Amniotic epithelial cell (primary cell): ENCODE measurements at regions not wholly inside any gene's neighbourhood (a gene's known extent, or its start where the extent isn't known, plus 50 kb on each side); places are given as distances from the start of the nearest gene placed in this dataset.
A peak's percentile ranks its signal among the peaks of the same experiment; 100 is the strongest.

ENCODE experiments used
- DNase-seq: peaks from one replicate; pipeline ENCODE4 v3.0.0-alpha.2; 2010; ENCODE audit warnings: low read depth

DNA sequence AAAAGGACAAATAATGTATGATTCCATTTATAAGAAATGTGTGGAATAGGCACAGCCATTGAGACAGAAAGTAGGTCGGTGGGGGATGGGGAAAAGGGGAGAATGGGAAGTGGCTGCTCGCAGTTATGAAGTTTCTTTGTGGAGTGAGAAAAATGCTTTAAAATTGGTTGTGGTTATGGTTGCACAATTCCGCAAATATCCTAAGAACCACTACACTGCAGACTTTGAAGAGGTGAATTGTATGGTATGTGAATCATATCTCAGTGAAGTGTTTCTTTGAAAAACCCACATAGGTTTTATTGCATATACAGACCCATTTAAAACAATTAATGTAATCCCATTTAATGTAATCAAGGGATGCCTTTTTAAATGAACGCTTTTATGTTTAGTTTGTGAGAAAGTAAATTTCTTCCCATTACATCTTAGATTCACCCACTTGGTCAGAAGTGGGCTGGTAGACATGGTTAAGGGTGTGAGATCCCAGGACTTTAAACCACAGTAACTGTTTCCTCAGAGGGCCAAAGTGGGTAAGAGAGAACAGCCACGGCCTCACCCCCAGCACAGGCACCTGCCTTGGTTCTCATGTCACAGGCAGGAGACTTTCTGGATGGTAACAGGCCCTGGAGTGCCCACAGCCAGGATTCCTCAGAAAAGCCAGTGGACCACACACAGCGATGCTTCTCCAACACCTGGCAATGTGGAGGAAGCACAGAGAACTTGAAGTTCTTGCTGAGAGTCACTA lies 119.3 kb upstream of the GJB6 start:
- peak; percentile 96 for DNase-seq

DNA sequence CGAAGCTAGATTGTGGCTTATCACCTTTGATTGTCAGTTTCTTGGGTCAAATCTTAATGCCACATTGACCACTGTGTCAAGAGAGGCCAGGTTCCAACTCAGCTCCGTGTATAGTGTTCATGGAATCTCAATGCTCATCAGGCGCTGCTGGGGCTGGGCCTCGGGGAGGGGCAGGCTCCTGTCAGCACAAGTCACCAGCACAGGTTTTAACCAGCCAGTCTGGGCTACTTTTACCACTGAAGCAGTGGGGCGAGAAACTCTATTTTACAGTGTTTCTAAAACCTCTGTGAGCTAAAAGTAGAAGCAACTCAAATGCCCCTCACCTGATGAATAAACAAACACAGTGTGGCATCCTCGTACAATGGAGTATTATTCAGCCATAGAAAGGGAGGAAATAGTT lies 118.7 kb upstream of the GJB6 start:
- no peak for DNase-seq

DNA sequence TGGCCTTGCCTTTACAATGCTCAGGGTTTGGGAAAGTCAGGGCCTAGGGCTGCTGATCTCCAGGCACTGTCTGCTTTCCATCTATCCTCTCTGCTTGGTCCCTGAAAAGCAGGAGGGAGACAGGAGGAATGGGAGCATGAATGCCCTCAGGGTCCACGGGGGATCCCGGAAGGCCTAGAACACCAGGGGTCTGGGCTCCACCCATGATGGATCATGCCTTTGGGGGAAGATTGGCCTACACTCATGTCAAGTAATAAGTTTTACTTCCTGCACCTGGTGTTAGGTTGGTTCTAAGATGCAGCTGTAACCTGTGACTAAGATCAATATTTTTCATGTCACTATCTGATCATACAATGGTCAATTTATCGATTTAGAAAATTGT lies 118.3 kb upstream of the GJB6 start:
- DNase-seq: no peak

GRCh38 chr13:20349564-20350381 lies 117.7 kb upstream of the GJB6 start:
- no peak for DNase-seq

DNA sequence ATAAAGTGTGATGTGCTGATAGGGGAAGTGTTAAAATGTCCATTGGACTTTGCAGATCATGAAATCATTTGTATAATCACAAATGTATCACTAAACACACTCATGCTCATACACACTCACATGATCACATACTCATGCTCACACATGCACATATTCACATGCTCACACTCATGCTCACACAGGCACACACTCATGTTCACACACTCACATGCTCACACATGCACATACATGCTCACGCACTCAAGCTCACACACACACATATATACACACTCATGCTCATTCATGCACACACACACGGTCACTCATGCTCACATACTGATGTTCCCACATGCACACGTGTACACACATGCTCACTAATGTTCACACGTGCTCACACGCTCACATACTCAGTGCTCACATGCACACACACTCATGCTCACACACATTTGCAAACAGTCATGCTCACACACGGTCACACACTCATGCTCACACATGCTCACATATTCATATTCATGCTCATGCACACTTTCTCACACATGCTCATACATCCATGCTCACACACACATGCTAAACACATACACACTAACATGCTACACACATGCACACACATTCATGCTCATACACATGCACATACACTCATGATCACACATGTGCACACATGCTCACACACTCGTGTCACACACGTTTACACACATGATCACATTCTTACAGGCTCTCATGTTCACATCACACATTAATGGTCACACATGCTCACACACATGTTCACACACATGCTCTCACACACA lies 116.7 kb upstream of the GJB6 start:
- no peak for DNase-seq

GRCh38 chr13:20348018-20348417 lies 115.9 kb upstream of the GJB6 start:
- DNase-seq: no peak

DNA sequence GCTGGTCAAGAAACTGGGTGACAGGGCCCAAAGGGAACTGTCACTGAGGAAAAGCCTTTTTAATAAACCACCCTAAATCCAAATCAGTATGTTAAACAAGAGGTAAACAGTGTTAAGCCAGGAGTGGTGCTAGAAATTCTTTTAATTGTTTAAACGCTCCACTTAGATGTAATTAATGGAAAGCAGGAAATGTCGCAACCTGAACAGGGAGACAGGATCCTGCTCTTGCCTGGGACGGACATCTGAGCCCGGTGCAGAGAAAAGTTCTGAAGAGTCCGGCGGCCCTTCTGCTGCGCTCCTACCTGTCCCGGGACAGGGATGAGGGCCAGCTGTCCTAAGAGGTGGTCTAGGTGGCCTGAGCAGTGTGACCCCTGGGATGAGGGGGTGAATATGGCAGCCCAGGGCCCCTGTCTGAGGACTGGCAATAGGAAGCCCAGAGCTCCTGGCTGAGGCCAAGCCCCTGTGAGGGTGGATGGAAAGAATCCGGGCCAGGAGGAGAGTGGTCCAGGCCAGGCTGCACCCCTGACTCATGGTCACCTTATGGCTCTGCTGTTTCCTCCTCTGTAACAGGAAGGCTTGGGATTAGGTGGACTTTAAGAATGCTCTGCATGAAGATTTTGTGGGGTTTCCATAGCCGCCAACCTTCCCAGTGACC lies 112.8 kb upstream of the GJB6 start:
- peak; percentile 13 for DNase-seq

DNA sequence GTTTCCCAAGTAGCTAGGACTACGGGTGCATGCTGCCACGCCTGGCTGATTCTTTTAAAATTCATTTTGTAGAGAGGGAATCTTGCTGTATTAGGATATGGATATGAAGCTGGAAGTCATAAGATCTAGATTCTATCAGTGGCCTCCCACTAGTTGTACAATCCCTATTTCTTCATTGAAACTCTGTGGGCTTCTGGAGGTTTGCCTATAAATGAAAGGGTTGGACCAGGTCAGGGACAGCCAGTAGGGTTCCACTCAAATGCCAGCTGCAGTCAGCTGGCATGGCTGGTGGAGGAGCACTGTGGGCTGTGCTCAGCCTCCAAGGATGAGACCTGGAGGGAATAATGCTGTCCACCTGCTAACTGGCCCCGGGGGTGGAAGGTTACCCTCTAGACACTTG lies 110.2 kb upstream of the GJB6 start:
- DNase-seq: no peak

- DNase-seq: peak; percentile 74
These were observed 108.6 kb upstream of the GJB6 start for GRCh38 chr13:20340759-20341171.

- no peak for DNase-seq
These were observed 108.1 kb upstream of the GJB6 start for GRCh38 chr13:20340136-20340758.

DNA sequence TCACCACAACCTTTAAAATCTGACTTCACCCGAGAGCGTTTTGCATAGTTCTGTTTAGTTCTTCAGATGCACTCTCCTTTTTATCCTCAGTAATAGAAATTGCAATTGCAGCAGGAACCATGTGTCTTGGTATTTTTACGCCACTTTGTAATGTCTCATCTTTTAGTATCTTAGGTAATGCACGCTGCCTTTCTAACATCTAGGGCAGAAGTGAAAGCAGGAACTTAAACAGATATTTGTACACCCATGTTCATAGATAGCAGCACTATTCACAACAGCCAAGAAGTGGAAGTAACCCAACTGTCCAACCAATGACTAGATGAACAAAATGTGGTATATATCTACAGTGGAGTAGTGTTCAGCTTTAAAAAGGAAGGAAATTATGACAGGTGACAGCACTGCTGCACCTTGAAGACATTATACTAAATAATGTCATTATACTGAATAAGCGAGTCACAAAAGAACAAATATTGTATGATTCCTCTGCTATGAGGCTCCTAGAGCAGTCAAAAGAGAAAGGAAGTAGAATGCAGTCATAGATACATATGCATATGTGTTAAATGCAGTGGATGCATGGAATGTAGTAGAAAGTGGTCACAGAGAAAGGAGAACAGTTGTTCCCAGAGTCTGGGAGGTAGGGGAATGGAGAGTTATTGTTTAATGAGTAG lies 105.9 kb upstream of the GJB6 start:
- no peak for DNase-seq

- no peak for DNase-seq
These were observed 104.6 kb upstream of the GJB6 start for GRCh38 chr13:20336761-20337160.

GRCh38 chr13:20334309-20334708 lies 102.2 kb upstream of the GJB6 start:
- DNase-seq: no peak

DNA sequence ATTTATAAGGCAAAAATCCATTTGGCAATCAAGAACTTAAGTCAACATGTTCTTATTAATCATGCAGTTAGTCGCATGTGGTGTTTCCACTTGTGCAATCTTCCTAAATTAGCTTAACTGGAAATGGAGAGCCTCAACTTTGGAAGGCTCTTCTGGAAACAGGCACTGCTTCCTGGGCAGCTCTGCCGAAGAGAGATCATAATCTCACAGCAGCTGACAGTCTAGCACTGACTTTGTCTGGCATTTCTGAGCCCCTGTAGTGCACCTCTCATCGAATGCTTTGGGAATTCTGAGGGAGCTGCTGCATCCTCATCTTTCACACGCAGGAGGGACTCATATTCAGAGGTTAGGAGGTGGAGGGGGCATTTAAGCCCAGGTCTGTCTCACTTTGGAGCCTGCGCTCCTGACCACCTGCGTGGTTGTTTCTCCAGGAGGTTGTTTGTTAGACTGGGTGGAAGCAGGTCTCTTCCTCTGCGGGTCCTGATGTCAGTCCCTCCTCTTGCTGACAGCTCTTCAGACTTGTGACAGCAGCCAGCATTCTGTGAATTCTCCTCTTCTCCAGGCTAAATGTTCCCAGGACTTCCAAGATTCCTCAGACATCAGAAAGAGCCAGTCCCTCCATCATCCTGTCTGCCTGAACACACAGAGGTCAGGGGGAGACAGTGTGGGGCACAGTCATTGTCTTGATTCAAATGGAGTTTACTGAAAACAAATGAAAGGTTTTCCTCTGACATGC lies 100.4 kb upstream of the GJB6 start:
- peak; percentile 22 for DNase-seq

- no peak for DNase-seq
These were observed 99.8 kb upstream of the GJB6 start for GRCh38 chr13:20331949-20332348.

- no peak for DNase-seq
These were observed 99.3 kb upstream of the GJB6 start for GRCh38 chr13:20331419-20331818.

- no peak for DNase-seq
These were observed 94.7 kb upstream of the GJB6 start for GRCh38 chr13:20326809-20327208.

DNA sequence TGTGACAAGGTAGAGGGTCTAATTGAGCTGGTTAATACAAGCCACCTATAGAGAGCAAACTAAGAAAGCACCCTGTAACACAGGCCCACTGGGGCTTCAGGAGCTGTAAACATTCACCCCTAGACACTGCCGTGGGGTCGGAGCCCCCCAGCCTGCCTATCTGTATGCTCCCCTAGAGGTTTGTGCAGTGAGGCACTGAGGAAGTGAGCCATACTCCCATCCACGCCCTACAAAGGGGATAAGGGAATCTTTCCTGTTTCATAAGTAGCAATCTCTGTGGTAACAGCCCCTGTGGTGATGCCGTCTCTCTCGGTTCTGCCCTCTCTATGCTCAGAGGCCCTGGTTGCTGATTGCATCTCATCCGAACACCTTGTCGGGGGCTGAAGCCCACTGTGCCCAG lies 94.2 kb upstream of the GJB6 start:
- DNase-seq: no peak

- no peak for DNase-seq
These were observed 88.8 kb upstream of the GJB6 start for GRCh38 chr13:20320885-20321284.

DNA sequence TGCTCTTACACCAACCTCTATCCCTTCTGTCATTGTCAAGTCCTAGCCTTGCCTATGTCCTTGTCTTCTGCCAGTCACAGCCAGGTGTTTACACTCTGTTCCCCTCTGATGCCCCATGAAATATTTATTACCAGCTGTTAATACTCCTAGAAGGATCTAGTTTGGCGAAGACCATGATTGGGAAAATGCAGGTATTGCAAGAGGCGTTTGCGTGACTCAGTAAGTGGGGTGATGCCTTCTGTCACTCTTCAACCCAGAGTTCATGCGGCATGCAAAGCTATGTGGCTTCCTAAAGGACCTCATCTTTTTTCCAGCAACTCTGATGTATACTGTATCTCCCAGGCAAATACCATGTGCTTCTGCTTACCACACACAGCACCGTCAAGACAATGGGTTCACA lies 81.8 kb upstream of the GJB6 start:
- DNase-seq: no peak

DNA sequence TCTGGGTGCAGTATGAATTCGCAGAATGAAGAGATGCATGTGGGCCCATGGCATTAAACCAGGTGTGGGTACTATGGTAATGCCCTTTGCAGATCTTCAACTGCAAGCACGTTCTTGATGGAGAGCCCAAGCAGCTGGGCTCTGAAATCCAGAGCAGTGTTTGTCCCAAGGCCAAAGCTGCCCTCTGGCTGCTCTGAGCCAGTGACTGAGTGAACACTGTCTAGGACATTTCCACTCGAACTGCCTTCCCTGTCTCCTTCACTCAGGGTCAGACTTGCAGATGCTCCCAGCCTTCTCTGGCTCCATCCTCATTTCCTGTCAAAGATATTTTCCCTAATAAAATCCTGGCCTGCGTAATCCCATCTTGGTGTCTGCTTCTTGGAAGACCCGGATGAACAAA lies 80.2 kb upstream of the GJB6 start:
- DNase-seq: no peak
